ENCODE measurements at regions not wholly inside any gene's neighbourhood (a gene's known extent, or its start where the extent isn't known, plus 50 kb on each side); places are given as distances from the start of the nearest gene placed in this dataset.

DNA sequence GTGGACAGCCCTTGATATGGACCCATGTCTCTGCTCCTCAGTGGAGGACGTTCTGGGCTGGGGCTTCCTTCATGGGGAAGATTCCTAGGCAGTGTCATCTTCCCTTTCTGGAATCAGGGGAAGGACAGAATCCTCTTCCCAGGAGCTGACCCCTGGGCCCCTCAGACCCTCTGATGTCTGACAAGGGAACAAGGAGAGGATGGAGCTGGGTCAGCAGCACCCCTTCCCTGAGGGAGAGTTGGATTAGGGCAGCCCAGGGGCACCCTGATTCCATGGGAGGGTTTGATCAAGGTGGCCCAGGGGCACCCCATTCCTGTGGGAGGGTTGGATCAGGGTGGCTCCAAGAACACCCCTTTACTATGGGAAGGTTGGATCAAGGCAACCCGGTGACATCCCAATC is 86.5 kb downstream of the ACKR3 start:
- DNase-seq: no peak

GRCh38 chr2:236656721-236657120 is 87.1 kb downstream of the ACKR3 start:
- DNase-seq: no peak

DNA sequence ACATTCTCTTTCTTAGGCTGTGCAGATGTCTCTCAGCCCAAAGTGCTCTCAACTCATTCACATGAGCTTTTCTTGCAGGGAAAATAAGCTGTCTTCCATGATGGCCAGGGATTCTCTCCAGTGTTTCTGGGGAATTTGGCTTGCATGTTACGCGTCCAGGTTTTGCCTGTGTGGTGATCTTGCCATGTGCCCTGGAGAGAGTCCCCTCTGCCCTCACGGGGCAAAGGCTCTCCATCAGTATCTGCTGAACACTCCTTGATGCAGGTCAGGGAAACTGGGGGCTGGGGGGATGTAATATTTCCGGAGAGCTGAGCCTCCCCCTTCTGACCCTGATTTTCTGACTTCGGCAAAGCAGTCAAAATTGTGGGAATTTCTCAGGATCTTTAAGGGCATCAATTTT is 87.6 kb downstream of the ACKR3 start:
- no peak for DNase-seq

DNA sequence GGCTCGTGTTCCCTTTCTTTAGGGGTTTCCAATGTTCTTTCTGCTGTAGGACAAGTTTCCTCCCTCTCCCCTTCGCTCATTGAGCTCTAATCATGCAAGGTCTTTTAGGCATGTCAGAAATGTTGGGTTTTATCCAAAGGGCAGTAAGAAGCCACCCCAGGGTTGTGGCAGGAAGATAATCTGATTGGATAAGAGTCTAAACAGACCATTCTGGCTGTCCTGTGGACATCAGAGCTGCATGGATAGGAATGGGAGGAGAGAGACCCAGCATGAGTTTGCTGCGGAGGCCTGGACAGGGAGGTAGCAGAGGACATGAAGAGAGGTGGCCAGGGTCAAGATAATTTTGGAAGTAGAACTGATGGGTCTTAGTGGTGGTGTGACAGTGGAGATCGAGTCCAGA is 88.2 kb downstream of the ACKR3 start:
- no peak for DNase-seq

DNA sequence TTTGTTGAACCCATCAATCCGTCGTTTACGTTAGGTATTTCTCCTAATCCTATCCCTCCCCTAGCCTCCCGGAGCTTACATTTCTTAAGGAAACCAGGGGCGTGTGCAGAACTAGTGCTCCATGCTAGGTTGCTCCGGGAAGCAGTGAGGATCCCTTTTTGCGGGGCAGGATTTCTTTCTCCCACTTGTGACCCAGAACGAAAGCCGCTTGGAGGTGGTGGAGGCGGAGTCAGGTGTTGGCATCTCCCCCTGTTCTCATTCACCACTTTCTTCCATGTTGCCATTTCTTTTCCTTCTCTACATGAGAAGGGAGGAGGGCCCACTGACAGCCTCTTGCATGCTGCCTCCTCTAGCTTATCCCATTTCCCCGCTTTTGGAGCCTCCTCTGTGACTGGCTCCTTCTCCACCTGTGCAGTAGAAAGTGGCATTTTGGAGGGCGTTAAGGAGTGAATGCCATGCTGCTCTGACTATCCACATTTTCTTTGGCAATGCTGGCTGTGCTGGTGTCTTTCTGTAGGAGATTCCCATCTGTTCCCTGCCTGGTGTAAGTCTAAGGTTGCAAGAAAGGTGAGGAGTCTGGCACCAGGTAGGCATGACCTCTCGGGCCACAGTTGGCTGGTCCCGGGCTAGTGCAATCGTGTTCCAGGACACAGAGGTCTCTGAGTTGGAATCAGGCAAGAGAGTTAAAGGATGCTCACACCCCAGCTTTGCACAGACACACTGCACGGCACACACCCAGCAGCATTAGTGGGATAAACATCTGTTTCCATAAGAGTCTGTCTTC is 89.5 kb downstream of the ACKR3 start:
- DNase-seq: no peak

DNA sequence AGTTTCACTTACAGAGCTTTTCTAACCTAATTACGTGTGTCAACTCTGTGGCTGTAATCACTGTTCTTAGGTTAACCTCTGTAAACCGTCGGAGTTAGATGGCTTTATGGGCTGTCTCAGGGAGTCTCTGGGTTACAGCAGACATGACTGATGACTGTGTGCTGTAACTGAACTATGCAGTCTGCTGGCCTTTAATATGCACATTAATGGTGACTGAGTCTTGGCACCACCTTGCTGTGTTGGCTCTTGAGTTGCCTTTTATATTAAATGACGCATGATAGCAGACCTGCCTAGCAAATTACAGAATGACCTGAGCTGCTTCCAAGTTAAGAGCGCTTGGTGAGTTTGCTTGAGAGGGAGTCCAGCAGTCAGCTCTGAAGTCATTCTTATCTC is 90.1 kb downstream of the ACKR3 start:
- DNase-seq: no peak

GRCh38 chr2:236661061-236661761 is 91.6 kb downstream of the ACKR3 start:
- DNase-seq: no peak

GRCh38 chr2:236661762-236662110 is 92.1 kb downstream of the ACKR3 start:
- no peak for DNase-seq

- no peak for DNase-seq
Observed at GRCh38 chr2:236662231-236663185, 92.9 kb downstream of the ACKR3 start.

GRCh38 chr2:236663287-236664101 is 93.9 kb downstream of the ACKR3 start:
- DNase-seq: no peak

DNA sequence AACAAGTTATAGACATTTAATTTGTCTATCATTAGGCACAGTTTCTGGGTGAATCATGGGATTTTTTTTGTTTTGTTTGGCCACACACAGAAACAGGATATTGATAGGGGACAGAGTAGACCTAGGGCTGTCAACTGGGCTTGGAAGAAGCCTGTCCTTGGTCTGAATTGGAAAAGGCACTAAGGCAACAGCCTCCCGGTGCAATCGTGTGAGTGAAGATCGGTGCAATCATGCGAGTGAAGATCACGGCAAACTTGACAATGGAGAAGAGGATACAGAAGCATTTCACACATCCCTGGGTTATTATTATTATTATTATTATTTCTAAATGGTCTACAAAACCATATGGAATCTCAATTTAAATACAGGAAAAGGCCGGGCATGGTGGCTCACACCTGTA is 94.5 kb downstream of the ACKR3 start:
- no peak for DNase-seq

GRCh38 chr2:236665101-236665500 is 95.5 kb downstream of the ACKR3 start:
- no peak for DNase-seq

GRCh38 chr2:236665572-236666118 is 96.0 kb downstream of the ACKR3 start:
- DNase-seq: peak; percentile 23

GRCh38 chr2:236666646-236667204 is 97.1 kb downstream of the ACKR3 start:
- no peak for DNase-seq

DNA sequence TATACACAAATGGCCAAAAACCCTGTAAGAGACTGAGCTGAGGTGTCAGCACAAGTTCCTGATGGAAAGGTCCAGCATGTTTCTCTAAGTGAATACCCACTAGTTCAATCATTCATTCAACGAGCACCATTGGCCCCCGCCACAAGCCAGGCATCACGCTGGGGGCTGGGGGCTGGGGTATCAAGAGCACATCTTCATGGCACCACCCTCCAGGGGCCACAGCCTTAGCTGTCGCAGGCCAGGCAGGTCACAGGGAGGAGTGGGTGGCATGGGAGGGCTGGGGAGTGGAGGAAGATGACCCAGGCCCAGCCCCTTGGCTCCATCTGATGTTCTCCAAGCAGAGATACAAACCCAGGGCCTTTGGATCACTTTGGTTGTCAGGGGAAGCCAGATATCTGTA is 97.9 kb downstream of the ACKR3 start:
- no peak for DNase-seq

DNA sequence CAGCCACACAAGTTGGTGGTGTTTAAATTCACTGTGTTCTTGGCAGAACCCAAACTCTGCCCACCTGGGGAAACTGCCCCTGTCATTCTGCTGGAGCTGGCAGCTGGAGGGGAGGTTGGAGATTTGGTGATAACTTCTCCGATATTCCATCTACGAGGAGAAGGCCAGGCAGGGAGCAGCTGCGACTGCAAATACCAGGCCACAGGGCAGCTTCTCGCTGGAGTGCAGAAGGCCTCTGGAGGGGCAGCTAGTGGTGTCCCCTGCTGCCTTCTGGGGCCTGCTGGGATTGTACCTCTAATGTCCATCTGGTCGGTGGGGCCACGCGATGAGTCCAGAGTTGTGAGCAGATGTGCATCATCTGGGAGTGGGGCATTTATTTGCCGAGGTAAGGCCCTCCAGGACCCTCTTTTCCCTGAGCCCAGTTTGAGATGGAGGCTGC is 98.9 kb downstream of the ACKR3 start:
- DNase-seq: no peak

DNA sequence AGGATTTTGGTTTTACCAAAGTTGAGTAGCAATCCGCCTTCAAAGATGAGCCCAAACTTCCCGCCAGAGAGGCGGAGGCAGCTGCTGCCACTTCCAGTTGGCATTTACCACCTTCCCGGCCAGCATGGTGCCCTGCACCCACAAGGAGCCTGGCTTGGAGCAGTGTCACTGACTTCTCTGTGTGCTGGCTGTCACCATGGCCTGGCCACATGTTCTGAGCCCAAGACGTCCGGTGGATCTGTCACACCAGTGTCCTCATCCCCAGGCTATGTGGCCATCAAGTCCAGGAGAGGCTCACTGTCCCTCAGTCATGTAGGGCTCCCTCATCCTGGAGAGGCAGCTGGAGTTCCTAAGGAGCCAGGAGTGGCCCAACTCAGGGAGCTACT is 100.6 kb downstream of the ACKR3 start:
- no peak for DNase-seq

DNA sequence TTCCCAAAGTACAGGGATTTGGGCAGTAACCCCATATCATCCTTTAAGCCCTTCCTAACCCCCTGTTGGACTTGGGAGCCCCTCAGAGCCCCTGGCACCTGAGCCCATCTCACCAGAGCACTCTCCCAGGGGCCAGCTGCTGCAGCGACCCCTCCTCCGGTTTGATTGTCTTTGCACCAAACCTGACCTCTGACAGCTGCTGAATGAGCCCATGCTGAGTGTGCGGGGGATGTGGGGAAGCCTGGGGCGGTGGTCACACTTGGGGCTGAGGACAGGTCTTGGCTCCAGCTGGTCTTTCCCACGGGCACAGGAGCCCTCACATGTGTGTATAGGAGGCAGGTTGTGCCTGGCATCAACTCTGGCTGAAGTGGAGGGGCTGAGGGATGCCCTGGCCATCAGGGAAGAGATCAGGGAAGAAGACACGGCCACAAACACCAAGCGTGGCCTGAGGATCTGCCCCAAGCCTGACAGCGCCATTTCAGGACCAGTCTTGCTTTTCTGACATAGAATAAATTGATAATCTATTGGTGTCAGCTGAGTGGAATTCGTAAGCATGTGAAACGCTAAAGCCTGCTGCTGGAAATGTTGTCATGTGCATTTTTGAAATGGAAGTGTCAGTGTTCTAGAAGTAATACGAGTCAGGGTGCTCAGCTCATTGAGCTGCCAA is 102.4 kb downstream of the ACKR3 start:
- no peak for DNase-seq

DNA sequence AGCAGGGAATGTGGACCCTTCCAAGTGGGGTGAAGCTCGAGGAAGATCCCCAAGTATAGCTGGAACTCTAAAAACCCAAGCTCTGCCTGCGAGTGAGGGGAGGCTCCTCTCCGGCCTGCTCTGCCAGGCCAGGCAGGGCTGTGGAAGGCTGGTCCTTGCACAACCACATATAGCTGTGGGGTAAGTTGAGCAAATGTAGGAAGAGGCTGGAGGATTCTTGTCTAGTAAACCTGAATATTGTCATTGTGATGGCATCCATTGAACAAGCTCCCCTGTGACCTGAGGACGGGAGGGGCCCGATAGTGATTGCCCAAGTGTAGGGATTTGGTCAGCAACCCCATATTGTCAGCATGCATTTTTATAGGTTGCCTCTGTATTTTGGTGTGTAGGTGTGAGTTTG is 103.0 kb downstream of the ACKR3 start:
- DNase-seq: no peak

DNA sequence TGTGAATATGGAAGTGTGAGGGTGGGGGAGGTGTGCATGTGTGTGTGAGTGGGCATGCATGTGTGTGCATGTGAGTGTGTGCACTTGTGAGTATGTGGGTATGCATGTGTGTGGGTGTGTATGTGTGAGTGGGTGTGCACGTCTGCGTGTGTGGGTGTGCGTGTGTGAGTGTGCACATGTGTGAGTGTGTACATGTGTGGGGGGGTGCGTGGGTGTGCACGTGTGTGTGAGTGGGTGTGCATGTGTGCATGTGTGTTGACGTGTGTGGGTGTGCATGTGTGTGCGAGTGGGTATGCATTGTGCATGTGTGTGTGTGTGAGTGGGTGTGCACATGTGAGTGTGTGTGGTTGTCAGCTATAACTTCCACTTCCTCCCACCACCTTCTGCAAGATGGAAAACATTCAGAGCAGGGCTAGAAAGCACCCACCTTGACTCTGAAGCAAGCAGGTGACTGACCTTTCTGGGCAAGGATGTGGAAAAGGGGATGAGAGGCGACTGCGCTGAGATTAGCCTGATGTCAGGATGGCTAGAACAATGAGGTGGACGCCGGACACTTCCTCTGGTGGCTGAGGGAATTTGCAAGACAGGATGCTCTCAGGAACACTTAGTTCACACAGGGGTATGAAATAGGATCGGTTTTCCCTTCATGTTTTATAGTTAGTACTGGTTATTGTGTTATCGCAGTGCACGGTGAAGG is 103.6 kb downstream of the ACKR3 start:
- no peak for DNase-seq

- no peak for DNase-seq
Observed at GRCh38 chr2:236673823-236674185, 104.2 kb downstream of the ACKR3 start.
